GM13976 (cell line): ENCODE measurements at regions not wholly inside any gene's neighbourhood (a gene's known extent, or its start where the extent isn't known, plus 50 kb on each side); places are given as distances from the start of the nearest gene placed in this dataset.

Experiments
- DNase-seq: peaks from one replicate; pipeline ENCODE4 v3.0.0; 2012; ENCODE audit warnings: low spot score
- in situ Hi-C: fragments of 300-500 bp; cut with MboI; formaldehyde crosslinking; loops from one replicate; pipeline ENCODE4 v1.12.0; 2022; ENCODE audit warnings: low sequenced_read_pairs, mixed read lengths, inconsistent platforms; ENCODE audit not compliant: unreplicated experiment
- TF ChIP-seq, protein P1 (sequence below): IDR thresholded peaks from 2 replicates; pipeline ENCODE4 v1.5.1; 2012; ENCODE audit warnings: borderline replicate concordance, mild to moderate bottlenecking; ENCODE audit not compliant: insufficient read depth; ENCODE audit errors: extremely low read depth, missing control alignments, control extremely low read depth

DNA sequence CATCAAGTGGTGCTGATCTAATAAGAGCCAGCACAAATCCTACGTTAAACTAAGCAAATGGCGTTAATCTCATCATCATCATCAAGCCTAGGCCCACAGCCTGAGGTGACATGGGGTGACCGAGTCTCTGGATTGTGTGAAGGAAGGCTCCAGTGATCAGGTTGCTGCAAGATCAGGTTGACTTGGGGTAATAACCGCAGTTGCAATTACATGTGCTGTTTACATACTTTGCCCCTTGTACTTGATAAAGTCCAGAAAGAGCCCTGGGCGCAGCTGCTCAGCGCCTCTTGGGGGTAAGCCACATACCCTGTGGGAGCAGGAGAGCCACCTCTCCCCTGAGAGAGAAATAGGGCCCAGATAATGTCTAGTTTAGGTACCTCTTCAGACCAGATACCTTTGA, 228.1 kb downstream of the WDR11 start:
- TF ChIP-seq, protein P1, sequence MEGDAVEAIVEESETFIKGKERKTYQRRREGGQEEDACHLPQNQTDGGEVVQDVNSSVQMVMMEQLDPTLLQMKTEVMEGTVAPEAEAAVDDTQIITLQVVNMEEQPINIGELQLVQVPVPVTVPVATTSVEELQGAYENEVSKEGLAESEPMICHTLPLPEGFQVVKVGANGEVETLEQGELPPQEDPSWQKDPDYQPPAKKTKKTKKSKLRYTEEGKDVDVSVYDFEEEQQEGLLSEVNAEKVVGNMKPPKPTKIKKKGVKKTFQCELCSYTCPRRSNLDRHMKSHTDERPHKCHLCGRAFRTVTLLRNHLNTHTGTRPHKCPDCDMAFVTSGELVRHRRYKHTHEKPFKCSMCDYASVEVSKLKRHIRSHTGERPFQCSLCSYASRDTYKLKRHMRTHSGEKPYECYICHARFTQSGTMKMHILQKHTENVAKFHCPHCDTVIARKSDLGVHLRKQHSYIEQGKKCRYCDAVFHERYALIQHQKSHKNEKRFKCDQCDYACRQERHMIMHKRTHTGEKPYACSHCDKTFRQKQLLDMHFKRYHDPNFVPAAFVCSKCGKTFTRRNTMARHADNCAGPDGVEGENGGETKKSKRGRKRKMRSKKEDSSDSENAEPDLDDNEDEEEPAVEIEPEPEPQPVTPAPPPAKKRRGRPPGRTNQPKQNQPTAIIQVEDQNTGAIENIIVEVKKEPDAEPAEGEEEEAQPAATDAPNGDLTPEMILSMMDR = no peak
- in situ Hi-C loops = no loop called here
- DNase-seq = no peak

- in situ Hi-C loops = no loop called here
- no peak for DNase-seq
- TF ChIP-seq, protein P1 = no peak
These were observed 229.2 kb downstream of the WDR11 start for GRCh38 chr10:121080281-121080891.

DNA sequence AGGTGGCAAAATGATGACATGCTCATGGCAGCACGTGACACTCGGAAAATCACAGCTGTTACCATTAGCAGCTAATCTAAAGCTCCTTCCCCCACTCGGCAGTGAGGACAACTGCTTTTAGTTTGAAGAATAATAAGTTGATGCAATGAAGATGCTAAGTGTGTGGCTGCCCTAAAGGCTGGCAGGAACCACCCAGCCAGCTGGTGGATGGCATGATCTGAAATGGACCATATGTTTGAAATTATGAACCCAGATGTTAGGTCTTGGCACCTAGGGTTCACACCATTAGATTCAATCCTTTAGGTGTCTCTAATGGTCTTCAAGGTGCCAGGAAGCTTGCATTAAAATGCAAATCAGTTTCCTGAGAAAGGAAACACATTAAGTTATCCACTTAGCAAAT, 230.1 kb downstream of the WDR11 start:
- in situ Hi-C loops = no loop called here
- no peak for DNase-seq
- TF ChIP-seq, protein P1 = no peak

DNA sequence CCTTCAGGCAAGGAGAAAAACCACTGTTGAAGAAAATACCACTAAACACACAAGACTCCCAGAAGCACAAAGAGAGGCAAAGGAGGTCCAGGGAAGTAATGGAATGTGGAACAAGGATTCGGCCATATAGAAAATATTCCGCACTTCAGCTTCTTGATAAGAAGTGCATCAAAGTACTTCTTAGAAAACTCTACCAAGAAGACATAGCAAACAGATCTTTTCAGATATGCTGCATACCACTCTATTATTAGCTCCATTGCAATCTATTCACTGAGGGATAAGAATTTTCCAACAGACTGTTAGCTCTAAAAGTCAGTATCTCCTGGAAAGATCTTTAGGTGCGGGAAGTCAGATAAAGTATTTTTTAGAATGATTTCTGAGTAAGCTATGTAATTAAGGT, 231.8 kb downstream of the WDR11 start:
- TF ChIP-seq, protein P1 = no peak
- DNase-seq = no peak
- in situ Hi-C loops = no loop called here

- TF ChIP-seq, protein P1 = no peak
- no peak for DNase-seq
- in situ Hi-C loops = no loop called here
These were observed 233.0 kb downstream of the WDR11 start for GRCh38 chr10:121084016-121084674.

- TF ChIP-seq, protein P1 = no peak
- in situ Hi-C loops = no loop called here
- DNase-seq = no peak
These were observed 233.5 kb downstream of the WDR11 start for GRCh38 chr10:121084675-121085070.
